Neural crest cell (in vitro differentiated cells): ENCODE measurements at regions not wholly inside any gene's neighbourhood (a gene's known extent, or its start where the extent isn't known, plus 50 kb on each side); places are given as distances from the start of the nearest gene placed in this dataset.

Experiments
- DNase-seq: peaks from one replicate; pipeline ENCODE4 v3.0.0; 2021; ENCODE audit warnings: low read depth, mixed read lengths, low spot score
- H3K27ac Mint-ChIP-seq: one replicate; pipeline ENCODE4 v1.8.0; 2021; ENCODE audit warnings: mild to moderate bottlenecking, mixed read lengths; ENCODE audit not compliant: unreplicated experiment
- H3K27me3 Mint-ChIP-seq: 2 replicates; pipeline ENCODE4 v1.8.0; 2021; ENCODE audit warnings: low read depth, mild to moderate bottlenecking, mixed read lengths
- H3K36me3 Mint-ChIP-seq: 2 replicates; pipeline ENCODE4 v1.8.0; 2021; ENCODE audit warnings: low read depth, mild to moderate bottlenecking, mixed read lengths
- H3K4me1 Mint-ChIP-seq: 2 replicates; pipeline ENCODE4 v1.8.0; 2021; ENCODE audit warnings: mixed read lengths
- H3K4me3 Mint-ChIP-seq: one replicate; pipeline ENCODE4 v1.8.0; 2021; ENCODE audit warnings: mild to moderate bottlenecking, mixed read lengths
- H3K9me3 Mint-ChIP-seq: 2 replicates; pipeline ENCODE4 v1.8.0; 2021; ENCODE audit warnings: mixed read lengths
- CTCF ChIP-seq: fragments of 200-600 bp; sonication (generic); conservative IDR thresholded peaks from 2 replicates; pipeline ENCODE4 v1.5.0; 2021; ENCODE audit warnings: antibody characterized with exemption, mild to moderate bottlenecking

DNA sequence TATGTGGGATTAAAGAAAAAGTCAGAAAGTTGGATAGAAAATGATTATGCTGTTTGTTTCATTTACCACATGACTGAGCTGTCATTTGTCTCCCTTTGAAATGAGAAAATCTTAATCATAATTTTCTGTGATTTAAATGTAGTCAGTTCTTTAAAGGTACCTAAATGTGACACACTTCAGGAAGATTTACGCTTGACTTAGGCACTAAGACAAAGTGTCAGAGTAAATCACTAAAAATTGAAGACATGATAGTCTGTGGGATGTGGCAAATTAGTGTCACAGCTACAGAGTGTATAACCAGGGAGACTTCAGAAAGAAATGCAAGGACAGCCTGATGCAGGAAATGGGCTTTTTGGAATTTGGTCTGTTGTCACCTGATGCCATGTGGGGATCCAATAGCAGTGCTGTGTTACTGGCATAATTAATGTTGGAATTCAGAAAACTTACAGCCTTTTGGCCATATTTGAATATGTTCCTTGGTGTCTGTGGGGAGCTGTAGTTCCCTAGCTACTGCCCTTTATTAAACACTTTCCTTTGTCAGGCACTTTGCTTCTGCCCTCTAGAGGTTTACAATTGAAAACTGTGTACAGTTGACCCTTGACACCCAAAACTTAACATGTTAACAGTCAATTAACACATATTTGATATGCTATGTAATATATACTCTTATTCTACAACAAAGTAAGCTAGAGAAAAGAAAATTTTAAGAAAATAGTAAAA lies 493.8 kb downstream of the UTRN start:
- no peak overlapping the region for H3K4me3 Mint-ChIP-seq
- H3K36me3 Mint-ChIP-seq, result peaks cover 21% of the 10 kb centered on the region
- H3K27ac Mint-ChIP-seq, result no peak overlapping the region
- H3K9me3 Mint-ChIP-seq, result no peaks in the 10 kb centered on the region
- DNase-seq, result no peak
- no peaks in the 10 kb centered on the region for H3K27me3 Mint-ChIP-seq
- peak; percentile 24 for TF ChIP-seq CTCF
- H3K4me1 Mint-ChIP-seq, result no peaks in the 10 kb centered on the region

DNA sequence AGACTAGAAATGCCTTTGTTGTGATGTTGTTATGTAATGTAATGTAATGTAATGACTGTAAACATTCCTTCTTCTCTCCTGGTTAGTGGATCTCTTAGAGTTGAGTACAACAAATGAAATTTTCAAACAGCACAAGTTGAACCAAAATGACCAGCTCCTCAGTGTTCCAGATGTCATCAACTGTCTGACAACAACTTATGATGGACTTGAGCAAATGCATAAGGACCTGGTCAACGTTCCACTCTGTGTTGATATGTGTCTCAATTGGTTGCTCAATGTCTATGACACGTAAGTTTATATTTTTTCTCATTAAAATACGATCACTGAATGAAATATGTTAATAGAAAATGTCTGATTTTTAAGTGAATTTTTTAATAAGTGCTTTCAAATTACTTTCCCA lies 496.7 kb downstream of the UTRN start:
- no peak for TF ChIP-seq CTCF
- Mint-ChIP-seq H3K9me3 (no peaks in the 10 kb centered on the region), H3K27ac (no peak overlapping the region), H3K4me3 (no peak overlapping the region), H3K4me1 (peaks cover 5% of the 10 kb centered on the region), H3K36me3 (peaks cover 3% of the 10 kb centered on the region), H3K27me3 (no peaks in the 10 kb centered on the region)
- DNase-seq, result no peak

GRCh38 chr6:144782634-144783033 lies 497.5 kb downstream of the UTRN start:
- H3K4me3 Mint-ChIP-seq, result no peak overlapping the region
- peaks cover 9% of the 10 kb centered on the region for H3K4me1 Mint-ChIP-seq

DNA sequence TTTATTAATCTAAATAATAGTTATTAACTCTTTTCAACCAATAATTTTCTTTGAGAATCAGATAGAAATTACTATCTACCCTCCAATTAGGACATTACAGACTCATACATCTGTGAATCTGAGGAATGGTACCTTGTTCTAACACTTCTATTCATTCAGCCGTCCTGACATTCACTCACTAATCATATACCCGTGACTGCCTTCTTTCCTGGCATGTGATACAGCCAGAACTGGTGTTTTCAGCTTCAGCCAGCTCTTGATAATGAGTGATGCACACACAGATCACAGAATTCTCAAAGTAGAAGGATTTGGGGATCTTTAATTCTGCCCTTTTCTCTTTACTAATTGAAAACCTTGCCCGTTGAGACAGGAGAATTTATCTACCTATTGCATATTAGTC lies 499.9 kb downstream of the UTRN start:
- no peak for TF ChIP-seq CTCF
- no peaks in the 10 kb centered on the region for H3K9me3 Mint-ChIP-seq
- no peak for DNase-seq
- peaks cover 9% of the 10 kb centered on the region for H3K4me1 Mint-ChIP-seq
- H3K27ac Mint-ChIP-seq, result no peak overlapping the region
- H3K36me3 Mint-ChIP-seq, result peaks cover 3% of the 10 kb centered on the region
- H3K4me3 Mint-ChIP-seq, result no peak overlapping the region
- no peaks in the 10 kb centered on the region for H3K27me3 Mint-ChIP-seq

More at GRCh38 chr6:144782634-144783033, 497.5 kb downstream of the UTRN start:
- H3K36me3 Mint-ChIP-seq, result peaks cover 3% of the 10 kb centered on the region
- no peak for TF ChIP-seq CTCF
- no peak for DNase-seq
- H3K9me3 Mint-ChIP-seq, result no peaks in the 10 kb centered on the region
- no peak overlapping the region for H3K27ac Mint-ChIP-seq
- H3K27me3 Mint-ChIP-seq, result no peaks in the 10 kb centered on the region

DNA sequence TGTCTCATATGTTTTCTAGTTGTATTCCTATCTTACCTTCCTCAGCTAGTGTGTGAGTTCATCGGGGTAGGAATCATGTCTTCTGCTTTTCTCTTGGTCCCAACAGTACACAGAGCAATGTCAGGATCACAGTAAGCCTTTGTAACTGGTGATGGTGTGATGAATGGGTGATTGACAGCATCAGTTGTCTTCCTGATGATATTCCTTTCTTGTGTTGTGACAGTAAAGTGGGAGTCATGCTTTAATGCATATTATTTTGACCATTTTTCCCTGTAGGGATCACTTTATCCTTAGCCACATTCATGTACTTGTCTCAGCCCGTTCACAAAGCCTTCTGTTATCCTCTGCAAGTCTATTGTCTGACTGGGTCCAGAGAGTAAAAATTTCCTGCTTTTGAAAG lies 501.7 kb downstream of the UTRN start:
- TF ChIP-seq CTCF, result no peak
- Mint-ChIP-seq H3K4me1 (peaks cover 9% of the 10 kb centered on the region), H3K36me3 (peaks cover 2% of the 10 kb centered on the region), H3K4me3 (no peak overlapping the region), H3K27me3 (no peaks in the 10 kb centered on the region), H3K27ac (no peak overlapping the region), H3K9me3 (no peaks in the 10 kb centered on the region)
- DNase-seq, result no peak
